KOPT-K1 (cell line): ENCODE measurements at regions not wholly inside any gene's neighbourhood (a gene's known extent, or its start where the extent isn't known, plus 50 kb on each side); places are given as distances from the start of the nearest gene placed in this dataset.

ENCODE experiments used
- H3K27ac ChIP-seq: fragments of 200-600 bp; sonication (generic); 2 replicates; pipeline ENCODE4 v1.5.1; 2016; ENCODE audit warnings: antibody characterized with exemption, mild to moderate bottlenecking, low read depth, low read length; ENCODE audit not compliant: poor library complexity, severe bottlenecking
- H3K36me3 ChIP-seq: fragments of 200-600 bp; sonication (generic); 2 replicates; pipeline ENCODE4 v1.5.1; 2017; ENCODE audit warnings: antibody characterized with exemption, mild to moderate bottlenecking, low read length, moderate library complexity; ENCODE audit not compliant: insufficient read depth
- H3K9me3 ChIP-seq: fragments of 200-600 bp; sonication (generic); 2 replicates; pipeline ENCODE4 v1.5.1; 2017; ENCODE audit warnings: antibody characterized with exemption, low read length, mild to moderate bottlenecking; ENCODE audit not compliant: insufficient read depth, poor library complexity, severe bottlenecking

DNA sequence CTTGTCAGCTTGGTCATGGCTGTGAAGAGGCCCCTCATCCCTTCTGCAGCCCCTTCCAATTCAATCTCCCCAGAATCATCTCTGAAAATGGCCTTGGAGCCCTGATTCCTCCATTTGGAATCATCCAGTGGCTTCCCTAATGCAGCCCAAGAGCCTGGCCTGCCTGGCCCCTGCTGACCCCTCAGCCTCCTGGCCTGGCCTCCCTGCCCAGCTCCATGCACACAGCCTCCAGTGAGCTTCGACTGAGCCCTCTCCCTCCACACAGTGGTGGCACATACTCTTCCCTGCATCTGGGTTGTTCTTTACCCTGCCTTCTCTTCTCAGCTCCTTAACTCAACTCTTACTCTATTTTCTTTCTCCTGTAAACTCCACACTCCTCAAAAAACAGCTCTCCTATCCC lies 120.9 kb downstream of the ANKRD60 start:
- Histone ChIP-seq H3K36me3 (no peaks in the 10 kb centered on the region), H3K9me3 (peaks cover 16% of the 10 kb centered on the region), H3K27ac (no peak overlapping the region)

DNA sequence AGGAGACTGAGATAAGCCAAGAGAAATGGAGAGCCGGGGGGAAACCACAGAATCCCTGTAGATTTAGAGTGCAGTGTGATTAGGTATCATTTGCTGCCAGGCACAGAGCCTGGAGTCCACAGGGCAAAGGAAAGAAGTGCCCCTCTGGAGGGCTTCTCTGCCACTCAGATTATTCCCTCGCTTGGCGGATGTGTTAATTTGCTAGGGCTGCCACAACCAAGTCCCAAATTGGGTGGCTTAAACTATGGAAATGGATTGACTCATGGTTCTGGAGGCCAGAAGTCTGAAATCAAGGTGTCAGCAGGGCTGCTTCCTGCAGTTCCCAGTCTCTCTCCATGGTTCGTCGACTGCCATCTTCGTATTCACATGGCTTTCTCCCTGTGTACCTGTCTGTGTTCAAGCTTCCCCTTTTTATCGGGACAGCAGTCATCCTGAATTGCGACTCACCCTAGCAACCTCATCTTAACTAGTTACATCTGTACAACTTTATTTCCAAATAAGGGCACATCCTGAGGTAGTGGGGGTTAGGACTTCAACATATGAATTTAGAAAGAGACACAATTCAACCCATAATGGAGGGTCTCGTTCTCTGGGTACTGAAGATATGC lies 122.2 kb downstream of the ANKRD60 start:
- Histone ChIP-seq H3K9me3 (peaks cover 16% of the 10 kb centered on the region), H3K36me3 (no peaks in the 10 kb centered on the region), H3K27ac (no peak overlapping the region)

DNA sequence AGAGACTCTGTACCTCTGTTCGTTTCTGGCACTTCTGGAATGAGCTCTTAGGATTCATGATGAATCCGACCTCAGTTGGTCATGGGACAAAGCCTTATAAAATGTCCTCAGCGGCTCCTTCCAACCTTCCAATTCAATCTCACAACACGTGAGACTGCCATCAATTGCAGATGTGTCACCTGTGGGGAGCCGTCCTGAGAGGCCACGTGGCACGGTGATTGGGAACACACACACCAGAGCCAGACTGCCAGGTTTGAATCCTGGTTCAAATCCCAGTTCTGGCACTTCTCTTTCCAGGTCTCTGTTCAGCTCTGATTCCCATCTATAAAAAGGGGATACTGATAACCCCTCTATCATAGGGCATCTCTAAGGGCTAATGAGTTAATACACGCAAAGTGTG lies 124.5 kb downstream of the ANKRD60 start:
- no peaks in the 10 kb centered on the region for H3K36me3 ChIP-seq
- no peak overlapping the region for H3K27ac ChIP-seq
- peaks cover 6% of the 10 kb centered on the region for H3K9me3 ChIP-seq

GRCh38 chr20:58103517-58103904 lies 124.9 kb downstream of the ANKRD60 start:
- Histone ChIP-seq H3K9me3 (peaks cover 6% of the 10 kb centered on the region), H3K27ac (no peak overlapping the region), H3K36me3 (no peaks in the 10 kb centered on the region)

DNA sequence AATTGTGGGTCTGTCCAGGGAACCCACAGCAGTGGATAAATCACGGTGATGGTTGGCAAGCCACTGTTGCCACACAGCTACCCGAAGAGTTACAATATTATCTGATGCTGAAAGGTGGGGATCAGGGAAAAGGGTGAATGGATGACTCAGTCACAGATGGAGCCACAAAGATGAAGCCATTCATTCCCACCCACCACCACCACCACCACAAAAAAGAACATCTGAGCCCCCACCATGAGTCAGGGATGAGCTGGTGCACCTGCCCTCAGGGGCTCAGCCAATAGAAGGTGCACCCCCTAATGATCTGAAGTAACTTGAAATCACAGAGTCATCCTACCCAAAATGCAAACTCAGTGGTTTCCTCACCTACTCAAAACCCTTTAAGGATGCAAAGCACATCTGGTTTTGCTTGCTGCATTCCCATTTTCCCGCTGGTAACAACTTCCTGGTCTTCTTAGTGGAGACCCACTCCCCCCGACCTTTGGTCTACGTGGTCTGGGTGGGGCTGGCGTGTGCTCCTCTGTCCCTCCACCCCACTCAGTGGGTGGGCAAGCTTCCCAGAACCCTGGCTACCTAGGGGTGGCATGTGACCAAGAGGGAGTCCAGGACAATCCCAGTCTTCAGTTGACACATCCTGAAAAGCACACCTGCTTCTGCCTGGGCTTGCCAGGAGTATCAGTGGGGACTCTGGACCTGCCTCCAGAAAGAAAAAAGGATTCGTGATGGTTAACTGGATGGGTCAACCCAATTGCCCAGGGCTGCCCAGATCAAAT lies 125.5 kb downstream of the ANKRD60 start:
- H3K27ac ChIP-seq, result no peak overlapping the region
- H3K36me3 ChIP-seq, result no peaks in the 10 kb centered on the region
- H3K9me3 ChIP-seq, result peaks cover 6% of the 10 kb centered on the region

- H3K27ac ChIP-seq, result no peak overlapping the region
- H3K36me3 ChIP-seq, result no peaks in the 10 kb centered on the region
- peaks cover 6% of the 10 kb centered on the region for H3K9me3 ChIP-seq
Measured at GRCh38 chr20:58102261-58102660, 126.2 kb downstream of the ANKRD60 start.

DNA sequence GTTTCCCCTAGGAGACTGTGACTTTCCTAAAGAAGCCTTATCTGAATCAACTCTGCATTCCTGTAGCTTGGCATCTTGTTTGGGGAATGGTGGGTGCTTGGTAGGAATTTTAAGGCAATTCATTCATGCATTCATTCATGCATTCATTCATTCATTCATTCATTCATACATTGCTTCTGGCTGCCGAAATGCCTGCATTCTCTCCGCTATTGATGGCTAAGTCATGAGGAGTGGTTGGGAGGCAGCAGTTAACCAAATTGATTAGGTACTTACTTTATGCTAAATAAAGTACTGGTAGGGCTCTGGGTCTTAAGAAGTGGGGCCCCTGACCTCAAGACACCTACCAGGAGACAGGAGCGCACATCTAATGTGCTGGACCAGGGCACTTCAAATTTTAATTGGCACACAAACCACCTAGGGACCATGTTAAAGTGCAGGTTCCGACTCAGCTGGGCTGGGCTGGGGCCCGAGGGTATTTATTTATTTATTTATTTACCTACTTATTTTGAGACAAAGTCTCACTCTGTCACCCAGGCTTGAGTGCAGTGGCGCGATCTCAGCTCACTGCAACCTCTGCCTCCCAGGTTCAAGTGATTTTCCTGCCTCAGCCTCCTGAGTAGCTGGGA lies 127.6 kb downstream of the ANKRD60 start:
- Histone ChIP-seq H3K27ac (no peak overlapping the region), H3K9me3 (peaks cover 6% of the 10 kb centered on the region), H3K36me3 (no peaks in the 10 kb centered on the region)

DNA sequence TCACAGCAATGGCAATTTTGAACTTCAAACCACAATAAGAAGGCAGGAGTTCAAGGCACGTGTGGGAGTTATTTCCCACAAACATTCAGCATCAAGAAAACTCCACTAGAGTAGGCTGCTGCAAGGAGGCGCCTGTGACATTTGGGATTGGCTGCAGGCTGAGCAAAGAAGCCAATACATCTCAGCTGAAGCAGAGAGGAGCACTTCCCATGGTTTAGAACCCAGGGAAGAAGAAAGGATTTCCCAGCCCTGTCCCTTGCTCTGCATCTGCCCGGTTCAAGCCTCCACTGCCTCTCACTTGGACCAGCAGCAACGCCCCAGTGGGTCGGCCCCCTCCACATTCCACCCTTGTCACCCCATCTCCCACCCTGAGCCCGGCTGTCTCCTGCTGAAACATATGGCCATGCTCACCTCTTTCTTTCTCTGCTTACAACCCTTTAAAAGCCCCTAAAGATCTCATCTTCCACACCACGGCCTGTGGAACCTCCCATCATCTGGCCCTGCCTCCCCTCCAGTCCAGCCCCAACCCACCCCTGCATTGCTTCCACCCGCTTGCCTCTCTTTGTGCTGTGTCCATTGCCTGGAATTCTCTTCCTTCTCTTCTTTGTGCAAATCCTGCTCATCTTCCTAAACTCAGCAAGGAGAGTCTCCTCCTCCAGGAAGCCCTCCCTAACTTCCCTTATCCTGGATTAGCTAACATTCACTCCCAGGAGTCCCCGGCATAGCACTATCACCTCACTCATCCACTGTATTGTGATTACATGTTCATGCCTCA lies 128.3 kb downstream of the ANKRD60 start:
- Histone ChIP-seq H3K9me3 (no peaks in the 10 kb centered on the region), H3K36me3 (no peaks in the 10 kb centered on the region), H3K27ac (no peak overlapping the region)

- no peak overlapping the region for H3K27ac ChIP-seq
- no peaks in the 10 kb centered on the region for H3K36me3 ChIP-seq
- H3K9me3 ChIP-seq, result no peaks in the 10 kb centered on the region
Measured at GRCh38 chr20:58099291-58099935, 129.0 kb downstream of the ANKRD60 start.

DNA sequence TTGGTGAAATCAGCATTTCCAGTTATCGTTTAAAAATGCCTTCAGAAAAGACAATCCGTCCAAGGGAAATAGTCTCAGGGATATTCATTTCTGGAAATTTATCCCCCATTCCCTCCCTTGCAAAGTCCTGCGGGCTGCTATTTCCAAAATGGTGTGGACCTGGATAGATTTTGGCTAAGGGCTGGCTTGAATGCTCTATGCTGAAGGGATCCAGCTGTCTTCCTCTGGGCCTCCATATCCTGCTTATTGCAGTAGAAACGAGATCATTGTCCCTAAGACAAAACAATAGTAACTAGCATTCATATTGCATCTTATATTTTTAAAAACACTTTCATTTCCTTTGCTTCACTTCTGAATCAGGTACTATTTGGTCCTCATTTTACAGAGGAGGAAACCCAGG lies 129.9 kb downstream of the ANKRD60 start:
- H3K36me3 ChIP-seq, result no peaks in the 10 kb centered on the region
- H3K9me3 ChIP-seq, result no peaks in the 10 kb centered on the region
- no peak overlapping the region for H3K27ac ChIP-seq

DNA sequence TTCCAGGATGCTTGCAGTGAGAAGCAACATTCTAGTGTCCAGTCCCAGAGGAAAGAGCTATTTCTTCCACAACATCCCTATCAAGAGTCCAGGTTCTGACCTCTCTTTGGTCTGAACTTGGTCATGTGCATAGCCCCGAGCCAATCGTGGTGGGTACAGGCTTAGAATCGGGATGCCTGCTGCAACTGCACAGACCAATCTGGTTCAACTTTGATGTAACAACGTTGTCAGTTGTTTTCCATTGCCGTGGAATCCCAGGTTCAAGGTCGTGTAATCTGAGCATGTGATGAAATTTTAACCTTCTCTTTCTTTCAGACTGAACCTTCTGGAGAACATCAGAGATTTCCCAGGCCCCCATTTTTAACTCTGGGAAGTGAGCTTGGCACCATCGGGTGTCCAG lies 130.5 kb downstream of the ANKRD60 start:
- H3K36me3 ChIP-seq, result no peaks in the 10 kb centered on the region
- no peaks in the 10 kb centered on the region for H3K9me3 ChIP-seq
- no peak overlapping the region for H3K27ac ChIP-seq

- Histone ChIP-seq H3K27ac (no peak overlapping the region), H3K36me3 (no peaks in the 10 kb centered on the region), H3K9me3 (no peaks in the 10 kb centered on the region)
Measured at GRCh38 chr20:58097429-58097828, 131.0 kb downstream of the ANKRD60 start.

DNA sequence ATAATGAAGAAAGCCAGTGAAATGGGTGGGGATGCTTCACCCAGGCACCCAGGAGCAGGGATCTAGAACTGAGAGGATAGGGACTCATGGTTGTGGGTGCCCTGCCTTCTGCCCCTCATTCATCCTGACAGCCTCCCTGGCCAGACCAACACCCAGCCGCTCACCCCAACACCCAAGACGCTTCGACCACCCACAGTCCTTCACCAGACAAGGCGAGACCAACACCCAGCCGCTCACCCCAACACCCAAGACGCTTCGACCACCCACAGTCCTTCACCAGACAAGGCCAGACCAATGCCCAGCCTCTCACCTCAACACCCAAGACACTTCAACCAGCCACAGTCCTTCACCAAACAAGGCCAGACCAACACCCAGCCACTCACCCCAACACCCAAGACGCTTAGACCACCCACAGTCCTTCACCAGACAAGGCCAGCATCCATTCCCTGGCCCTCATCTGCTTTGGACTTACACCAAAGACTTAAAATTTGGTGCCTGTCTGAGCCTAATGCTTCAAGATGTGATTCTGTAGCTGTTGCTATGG lies 131.5 kb downstream of the ANKRD60 start:
- Histone ChIP-seq H3K36me3 (no peaks in the 10 kb centered on the region), H3K9me3 (no peaks in the 10 kb centered on the region), H3K27ac (no peak overlapping the region)

- H3K9me3 ChIP-seq, result no peaks in the 10 kb centered on the region
Measured at GRCh38 chr20:58094698-58095097, 133.8 kb downstream of the ANKRD60 start.

More at GRCh38 chr20:58094698-58095097, 133.8 kb downstream of the ANKRD60 start:
- no peak overlapping the region for H3K27ac ChIP-seq
- H3K36me3 ChIP-seq, result no peaks in the 10 kb centered on the region
